ENCODE measurements at regions not wholly inside any gene's neighbourhood (a gene's known extent, or its start where the extent isn't known, plus 50 kb on each side); places are given as distances from the start of the nearest gene placed in this dataset.

GRCh38 chr6:165854061-165854862, 191.2 kb upstream of the PDE10A start:
- no peaks in the 10 kb centered on the region for H3K79me2 ChIP-seq (ENCODE audit: low read length)
- no peak overlapping the region for H3K9ac ChIP-seq (ENCODE audit: low read length)
- H3K36me3 ChIP-seq (replicated peaks; ENCODE audit: low read depth, low read length): no peaks in the 10 kb centered on the region
- H3K4me3 ChIP-seq (ENCODE audit: low read length): no peak overlapping the region
- no peak overlapping the region for H2AFZ ChIP-seq (ENCODE audit: low read depth, low read length)
- TF ChIP-seq EZH2phosphoT487 (IDR thresholded peaks at IDR 0.05; ENCODE audit: low read depth) (no peak), CTCF (IDR thresholded peaks at IDR 0.05; ENCODE audit: low read depth, low read length) (no peak)
- no peaks in the 10 kb centered on the region for H3K4me1 ChIP-seq (ENCODE audit: low read length)
- H3K27me3 ChIP-seq (ENCODE audit: low read depth, low read length): no peaks in the 10 kb centered on the region
- H3K4me2 ChIP-seq (ENCODE audit: low read length): no peak overlapping the region
- H3K9me3 ChIP-seq (ENCODE audit: insufficient read depth, low read length): no peaks in the 10 kb centered on the region
- H4K20me1 ChIP-seq (ENCODE audit: insufficient read depth, low read length): no peaks in the 10 kb centered on the region
- no peak overlapping the region for H3K27ac ChIP-seq (ENCODE audit: low read length)

GRCh38 chr6:165852676-165853075, 189.6 kb upstream of the PDE10A start:
- H3K4me2 ChIP-seq (ENCODE audit: low read length): no peak overlapping the region
- H3K27me3 ChIP-seq (ENCODE audit: low read depth, low read length): no peaks in the 10 kb centered on the region
- no peak overlapping the region for H3K4me3 ChIP-seq (ENCODE audit: low read length)
- H2AFZ ChIP-seq (ENCODE audit: low read depth, low read length): no peak overlapping the region
- no peaks in the 10 kb centered on the region for H3K79me2 ChIP-seq (ENCODE audit: low read length)
- H4K20me1 ChIP-seq (ENCODE audit: insufficient read depth, low read length): no peaks in the 10 kb centered on the region
- no peak overlapping the region for H3K27ac ChIP-seq (ENCODE audit: low read length)
- TF ChIP-seq CTCF (IDR thresholded peaks at IDR 0.05; ENCODE audit: low read depth, low read length): no peak
- no peak for TF ChIP-seq EZH2phosphoT487 (IDR thresholded peaks at IDR 0.05; ENCODE audit: low read depth)
- H3K9ac ChIP-seq (ENCODE audit: low read length): no peak overlapping the region
- H3K4me1 ChIP-seq (ENCODE audit: low read length): no peaks in the 10 kb centered on the region
- no peaks in the 10 kb centered on the region for H3K9me3 ChIP-seq (ENCODE audit: insufficient read depth, low read length)
- no peaks in the 10 kb centered on the region for H3K36me3 ChIP-seq (replicated peaks; ENCODE audit: low read depth, low read length)

GRCh38 chr6:165850434-165851019, 187.5 kb upstream of the PDE10A start:
- Histone ChIP-seq H3K9me3 (ENCODE audit: insufficient read depth, low read length) (no peaks in the 10 kb centered on the region), H3K9ac (ENCODE audit: low read length) (no peak overlapping the region), H3K79me2 (ENCODE audit: low read length) (no peaks in the 10 kb centered on the region), H3K4me1 (ENCODE audit: low read length) (no peaks in the 10 kb centered on the region), H3K4me3 (ENCODE audit: low read length) (no peak overlapping the region), H3K36me3 (replicated peaks; ENCODE audit: low read depth, low read length) (no peaks in the 10 kb centered on the region), H3K27ac (ENCODE audit: low read length) (no peak overlapping the region), H2AFZ (ENCODE audit: low read depth, low read length) (no peak overlapping the region), H3K27me3 (ENCODE audit: low read depth, low read length) (0 out of 2 replicates have a peak, but pooled peaks cover under 1% of the 10 kb centered on the region), H4K20me1 (ENCODE audit: insufficient read depth, low read length) (no peaks in the 10 kb centered on the region), H3K4me2 (ENCODE audit: low read length) (no peak overlapping the region)
- TF ChIP-seq CTCF (IDR thresholded peaks at IDR 0.05; ENCODE audit: low read depth, low read length): peak; percentile 69
- no peak for TF ChIP-seq EZH2phosphoT487 (IDR thresholded peaks at IDR 0.05; ENCODE audit: low read depth)

- Histone ChIP-seq H2AFZ (ENCODE audit: low read depth, low read length) (no peak overlapping the region), H4K20me1 (ENCODE audit: insufficient read depth, low read length) (no peaks in the 10 kb centered on the region), H3K27ac (ENCODE audit: low read length) (no peak overlapping the region), H3K36me3 (replicated peaks; ENCODE audit: low read depth, low read length) (no peaks in the 10 kb centered on the region), H3K4me2 (ENCODE audit: low read length) (no peak overlapping the region), H3K27me3 (ENCODE audit: low read depth, low read length) (peaks cover 7% of the 10 kb centered on the region; the same call in 1 of the 2 replicates), H3K9me3 (ENCODE audit: insufficient read depth, low read length) (no peaks in the 10 kb centered on the region), H3K4me3 (ENCODE audit: low read length) (no peak overlapping the region), H3K9ac (ENCODE audit: low read length) (no peak overlapping the region), H3K79me2 (ENCODE audit: low read length) (no peaks in the 10 kb centered on the region), H3K4me1 (ENCODE audit: low read length) (no peaks in the 10 kb centered on the region)
- no peak for TF ChIP-seq CTCF (IDR thresholded peaks at IDR 0.05; ENCODE audit: low read depth, low read length)
- no peak for TF ChIP-seq EZH2phosphoT487 (IDR thresholded peaks at IDR 0.05; ENCODE audit: low read depth)
Observed at GRCh38 chr6:165849534-165850430, 186.7 kb upstream of the PDE10A start.

Data from OCI-LY3 (cell line).